HG02981 (cell line): ENCODE measurements at regions not wholly inside any gene's neighbourhood (a gene's known extent, or its start where the extent isn't known, plus 50 kb on each side); places are given as distances from the start of the nearest gene placed in this dataset.

Experiments used
- ATAC-seq: cut with Tn5 transposase; IDR thresholded peaks from one replicate; pipeline ENCODE4 v1.9.1; 2021; ENCODE audit warnings: mild to moderate bottlenecking, moderate library complexity; ENCODE audit not compliant: unreplicated experiment

GRCh38 chr2:75287624-75288316 lies 88.5 kb upstream of the TACR1 start:
- ATAC-seq = peak; percentile 74

- no peak for ATAC-seq
These were observed 85.0 kb upstream of the TACR1 start for GRCh38 chr2:75284345-75284744.

GRCh38 chr2:75278821-75279379 lies 79.6 kb upstream of the TACR1 start:
- no peak for ATAC-seq

- ATAC-seq = no peak
These were observed 79.0 kb upstream of the TACR1 start for GRCh38 chr2:75278314-75278713.

GRCh38 chr2:75277111-75277510 lies 77.8 kb upstream of the TACR1 start:
- ATAC-seq = no peak

GRCh38 chr2:75276093-75277029 lies 77.0 kb upstream of the TACR1 start:
- ATAC-seq = no peak

- no peak for ATAC-seq
These were observed 75.6 kb upstream of the TACR1 start for GRCh38 chr2:75274936-75275335.

GRCh38 chr2:75268112-75268511 lies 68.8 kb upstream of the TACR1 start:
- ATAC-seq = no peak

GRCh38 chr2:75261923-75262322 lies 62.6 kb upstream of the TACR1 start:
- no peak for ATAC-seq

- ATAC-seq = no peak
These were observed 61.6 kb upstream of the TACR1 start for GRCh38 chr2:75260946-75261345.

- no peak for ATAC-seq
These were observed 59.3 kb upstream of the TACR1 start for GRCh38 chr2:75258620-75259019.

GRCh38 chr2:75256485-75256884 lies 57.2 kb upstream of the TACR1 start:
- ATAC-seq = peak; percentile 73

GRCh38 chr2:75253526-75253925 lies 54.2 kb upstream of the TACR1 start:
- no peak for ATAC-seq

GRCh38 chr2:75251896-75252295 lies 52.6 kb upstream of the TACR1 start:
- no peak for ATAC-seq
